NCI-H526 (cell line): ENCODE measurements at regions not wholly inside any gene's neighbourhood (a gene's known extent, or its start where the extent isn't known, plus 50 kb on each side); places are given as distances from the start of the nearest gene placed in this dataset.
"Not testable (repeated sequence)": the region's sequence is repeated elsewhere in the genome, so short reads cannot be mapped to it uniquely, and the experiment has no call there.

ENCODE experiments used
- DNase-seq, 2 experiments: peaks; one replicate each; lab custom pipeline; 2025; lab: John Stamatoyannopoulos, UW

- not testable (repeated sequence) for DNase-seq
Measured at GRCh38 chrX:65825226-65825625, 157.8 kb downstream of the MSN start.

- DNase-seq = no peak
Measured at GRCh38 chrX:65821721-65822496, 154.5 kb downstream of the MSN start.

DNA sequence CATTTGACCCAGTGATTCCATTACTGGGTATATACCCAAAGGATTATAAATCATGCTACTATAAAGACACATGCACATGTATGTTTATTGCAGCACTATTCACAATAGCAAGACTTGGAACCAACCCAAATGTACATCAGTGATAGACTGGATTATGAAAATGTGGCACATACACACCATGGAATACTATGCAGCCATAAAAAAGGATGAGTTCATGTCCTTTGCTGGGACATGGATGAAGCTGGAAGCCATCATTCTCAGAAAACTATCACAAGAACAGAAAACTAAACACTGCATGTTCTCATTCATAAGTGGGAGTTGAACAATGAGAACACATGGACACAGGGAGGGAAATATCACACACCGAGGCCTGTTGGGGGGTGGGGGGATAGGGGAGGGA lies 152.5 kb downstream of the MSN start:
- DNase-seq = not testable (repeated sequence)

DNA sequence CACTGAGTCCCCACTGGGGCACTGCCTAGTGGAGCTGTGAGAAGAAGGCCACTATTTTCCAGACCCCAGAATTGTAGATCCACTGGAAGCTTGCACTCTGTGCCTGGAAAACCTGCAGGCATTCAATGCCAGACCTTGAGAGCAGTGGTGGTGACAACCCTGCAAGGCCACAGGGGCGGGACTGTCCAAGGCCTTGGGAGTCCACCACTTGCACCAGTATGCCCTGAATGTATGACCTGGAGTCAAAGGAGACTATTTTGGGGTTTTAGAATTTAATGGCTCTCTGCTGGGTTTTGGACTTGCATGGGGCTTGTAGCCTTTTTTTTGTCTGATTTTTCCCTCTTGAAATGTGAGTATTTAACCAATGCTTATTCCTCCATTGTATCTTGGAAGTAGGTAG lies 145.8 kb downstream of the MSN start:
- no peak for DNase-seq

DNA sequence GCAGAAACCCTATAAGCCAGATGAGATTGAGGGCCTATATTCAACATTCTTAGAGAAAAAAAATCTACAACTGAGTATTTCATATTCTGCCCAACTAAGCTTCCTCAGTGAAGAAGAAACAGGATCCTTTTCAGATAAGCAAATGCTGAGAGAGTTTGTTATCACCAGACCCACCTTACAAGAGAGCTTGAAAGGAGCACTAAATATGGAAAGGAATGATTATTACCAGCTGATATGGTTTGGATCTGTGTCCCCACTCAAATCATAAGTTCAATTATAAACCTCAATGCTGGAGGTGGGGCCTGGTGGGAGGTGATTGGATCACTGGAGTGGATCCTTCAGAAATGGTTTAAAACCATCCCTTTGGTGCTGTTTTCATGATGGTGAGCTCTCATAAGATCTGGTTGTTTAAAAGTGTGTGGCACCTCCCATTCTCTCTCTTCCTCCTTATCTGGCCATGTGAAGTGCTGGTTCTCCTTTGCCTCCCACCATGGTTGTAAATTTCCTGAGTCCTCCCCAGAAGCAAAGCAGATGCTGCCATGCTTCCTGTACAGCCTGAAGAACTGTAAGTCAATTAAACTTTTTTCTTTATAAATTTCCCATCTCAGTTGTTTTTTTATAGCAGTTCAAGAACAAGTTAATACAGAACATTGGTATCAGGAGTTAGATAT lies 144.2 kb downstream of the MSN start:
- no peak for DNase-seq
